Activated gamma-delta T cell (primary cell): ENCODE measurements at regions not wholly inside any gene's neighbourhood (a gene's known extent, or its start where the extent isn't known, plus 50 kb on each side); places are given as distances from the start of the nearest gene placed in this dataset.

Experiments
- DNase-seq: peaks from one replicate; lab custom pipeline; 2025; lab: John Stamatoyannopoulos, UW

DNA sequence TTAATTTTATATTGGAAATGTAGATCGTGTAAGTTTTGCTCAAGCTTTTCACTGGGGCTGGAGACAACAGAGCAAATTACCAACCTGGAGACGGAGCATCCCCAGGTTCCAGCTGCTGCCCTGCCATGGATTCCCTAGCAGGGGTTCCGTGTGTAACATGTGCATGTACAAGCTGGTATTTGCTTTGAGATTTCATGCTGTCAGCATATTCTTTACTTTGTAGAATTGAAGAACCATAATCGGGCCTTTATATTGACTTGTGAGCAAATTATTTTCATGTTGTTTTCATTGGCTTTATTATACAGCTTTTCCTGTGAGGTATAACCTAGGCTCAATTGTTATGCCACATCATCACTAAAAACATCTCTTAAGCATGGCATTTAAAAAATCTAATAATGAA, 369.2 kb upstream of the COBL start:
- DNase-seq, result no peak

DNA sequence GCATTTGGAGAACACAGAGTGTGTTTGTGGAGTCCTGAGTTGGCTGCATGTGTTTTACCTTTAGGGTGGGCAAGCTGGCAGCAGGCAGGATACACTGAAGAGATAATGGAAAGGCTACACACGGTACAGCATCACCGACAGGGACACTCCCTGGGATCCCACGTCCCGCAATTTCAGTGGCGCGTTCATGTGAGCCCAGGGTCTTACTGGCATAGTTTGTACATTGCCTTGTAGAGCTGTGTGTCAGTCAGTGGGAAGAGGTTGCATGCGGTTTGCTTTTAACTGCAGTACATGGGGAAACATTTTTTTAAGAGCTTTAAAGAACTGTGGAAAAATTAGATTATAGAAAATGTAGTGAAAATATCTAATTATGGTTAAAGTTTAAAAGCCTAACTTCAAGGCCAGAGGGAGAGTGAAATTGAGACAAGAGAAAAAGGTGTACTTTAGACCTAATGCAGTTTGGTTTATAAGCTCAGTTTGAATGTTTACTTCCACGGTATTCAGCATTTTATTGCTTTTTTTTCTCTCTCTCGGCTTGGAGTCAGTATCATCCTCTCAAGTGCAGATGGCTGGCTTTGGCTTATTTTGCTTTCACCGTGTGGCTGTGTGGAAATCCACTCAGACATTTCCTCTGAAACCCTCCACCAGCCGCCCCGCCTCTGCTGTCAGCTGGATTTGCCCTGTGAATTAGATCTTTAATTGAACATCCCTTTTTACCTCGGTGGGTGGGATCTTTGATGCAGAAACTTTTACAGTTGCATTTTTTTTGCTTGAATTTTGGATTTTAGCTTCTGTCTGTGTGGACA, 364.2 kb upstream of the COBL start:
- no peak for DNase-seq

DNA sequence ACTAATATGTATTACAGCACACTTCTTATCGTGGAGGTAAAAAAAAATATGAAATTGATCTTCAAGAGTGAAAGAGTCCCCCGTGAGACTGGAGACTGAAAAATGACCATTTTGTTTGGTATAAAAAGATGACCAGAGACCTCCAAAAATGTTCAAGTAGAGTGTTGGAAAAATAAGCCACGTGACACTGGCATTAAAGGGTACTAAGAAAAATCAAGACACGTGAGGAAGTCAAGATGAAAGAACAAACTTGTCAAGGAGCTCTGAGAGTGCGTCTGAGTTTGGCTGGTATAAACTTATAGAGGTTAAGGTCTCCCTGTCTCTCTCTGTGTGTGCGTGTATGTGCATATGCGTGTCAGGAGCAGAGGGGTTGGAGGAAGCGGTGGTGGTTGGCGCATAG, 362.7 kb upstream of the COBL start:
- no peak for DNase-seq

DNA sequence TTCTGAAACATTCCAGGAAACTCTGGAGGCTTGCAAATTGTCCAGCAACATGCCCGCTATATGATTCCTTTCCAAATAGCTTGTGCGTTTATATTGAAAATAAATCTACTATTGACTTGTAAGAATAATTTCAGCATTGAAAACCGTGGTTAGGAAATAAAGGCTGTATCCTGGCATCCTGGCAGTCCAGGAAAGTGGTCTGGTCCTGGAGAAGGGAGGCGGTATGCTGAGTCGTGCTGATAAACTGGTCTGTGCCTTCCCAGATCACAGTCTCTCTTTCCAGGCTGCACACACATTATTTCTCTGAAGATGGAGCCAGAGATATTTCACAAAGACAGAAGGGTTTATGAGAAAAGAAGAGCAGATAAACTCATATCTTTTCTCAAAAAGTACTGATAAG, 350.1 kb upstream of the COBL start:
- DNase-seq, result no peak

DNA sequence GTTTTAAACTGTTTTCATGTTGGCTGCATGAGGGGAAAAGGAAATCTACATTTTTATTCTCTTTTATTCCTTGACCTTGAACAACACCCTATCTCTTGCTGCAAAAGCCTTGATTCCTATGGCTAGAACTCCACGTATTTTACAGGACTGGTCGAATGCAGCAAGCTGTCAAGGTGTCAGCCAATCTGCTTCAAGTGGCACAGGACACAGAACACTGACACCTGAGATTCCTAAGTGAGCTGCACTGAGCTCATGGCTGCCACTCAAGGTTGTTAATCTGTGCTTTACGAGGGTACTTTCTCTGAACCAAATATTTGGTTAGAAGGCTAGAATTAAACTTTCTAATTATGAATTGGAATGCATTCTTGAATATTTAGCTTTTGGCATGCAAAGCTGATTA, 349.7 kb upstream of the COBL start:
- no peak for DNase-seq

DNA sequence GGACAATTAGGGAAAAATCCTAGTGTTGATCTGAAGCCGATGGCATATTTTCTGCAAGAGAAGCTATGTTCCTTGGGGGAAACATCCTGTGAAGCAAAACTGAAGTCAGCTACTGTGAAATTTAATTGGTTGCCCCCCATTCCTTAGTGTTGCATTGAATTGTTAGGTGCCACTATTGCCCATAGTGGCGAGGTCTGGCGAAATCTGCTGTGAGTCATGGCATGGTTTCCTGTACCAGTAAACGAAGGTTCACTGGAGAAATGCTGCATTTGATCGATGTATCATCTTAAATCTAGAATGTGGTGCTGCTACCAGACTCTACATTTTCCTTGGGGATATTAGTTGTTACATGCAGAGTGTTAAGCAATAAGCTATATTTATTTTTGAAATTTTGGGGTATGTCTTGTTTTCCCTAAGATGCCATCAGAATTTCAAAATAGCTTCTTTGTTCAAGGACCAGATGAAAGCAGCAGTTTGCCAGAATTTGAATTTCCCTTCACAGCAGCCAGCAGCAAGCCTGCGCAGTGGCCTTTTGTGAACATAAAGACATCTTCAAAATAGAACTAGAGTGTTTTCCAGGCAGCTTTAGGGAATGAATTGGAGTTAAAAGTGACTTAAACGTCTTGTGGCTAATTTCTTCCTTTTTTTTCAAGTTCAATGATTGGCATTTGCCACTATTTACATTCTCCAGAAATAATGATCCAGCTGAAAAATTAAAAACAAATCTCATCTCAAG, 348.6 kb upstream of the COBL start:
- DNase-seq, result no peak

DNA sequence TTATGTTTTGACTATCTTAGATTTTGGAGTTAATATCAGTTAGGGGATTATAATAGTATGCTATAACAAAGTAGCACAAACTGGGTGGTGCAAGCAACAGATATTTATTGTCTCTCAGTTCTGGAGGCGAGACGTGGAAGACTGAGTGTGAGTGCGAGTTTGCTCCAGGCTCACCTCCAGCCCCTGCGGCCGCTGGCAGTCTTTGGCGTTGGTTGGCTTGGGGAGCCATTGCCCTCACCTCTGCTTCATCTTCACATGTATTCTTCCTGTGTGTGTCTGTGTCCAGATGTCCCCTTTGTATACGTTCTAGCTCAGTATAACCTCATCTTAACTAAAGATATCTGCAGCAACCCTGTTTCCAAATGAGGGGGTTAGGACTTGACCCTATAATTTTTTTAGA, 343.9 kb upstream of the COBL start:
- DNase-seq, result no peak

DNA sequence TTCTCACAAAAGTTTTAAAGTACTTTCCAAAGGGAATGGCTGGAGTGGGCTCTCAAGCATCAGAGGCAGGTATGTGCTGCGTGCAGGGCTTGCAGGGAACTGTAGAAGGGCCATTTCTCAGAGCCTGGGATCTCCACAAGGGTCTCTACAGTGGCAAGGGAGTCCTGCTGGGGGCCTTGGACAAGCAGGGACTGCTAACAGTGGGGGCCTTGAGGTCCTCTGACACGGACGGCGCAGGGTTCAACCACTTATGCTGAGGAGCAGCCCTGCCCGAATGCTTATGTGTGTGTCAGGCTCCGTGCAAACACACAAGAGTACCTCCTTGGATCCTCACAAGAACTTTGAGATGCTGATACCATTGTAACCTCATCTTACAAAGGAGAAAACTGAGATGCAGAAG, 342.1 kb upstream of the COBL start:
- no peak for DNase-seq

DNA sequence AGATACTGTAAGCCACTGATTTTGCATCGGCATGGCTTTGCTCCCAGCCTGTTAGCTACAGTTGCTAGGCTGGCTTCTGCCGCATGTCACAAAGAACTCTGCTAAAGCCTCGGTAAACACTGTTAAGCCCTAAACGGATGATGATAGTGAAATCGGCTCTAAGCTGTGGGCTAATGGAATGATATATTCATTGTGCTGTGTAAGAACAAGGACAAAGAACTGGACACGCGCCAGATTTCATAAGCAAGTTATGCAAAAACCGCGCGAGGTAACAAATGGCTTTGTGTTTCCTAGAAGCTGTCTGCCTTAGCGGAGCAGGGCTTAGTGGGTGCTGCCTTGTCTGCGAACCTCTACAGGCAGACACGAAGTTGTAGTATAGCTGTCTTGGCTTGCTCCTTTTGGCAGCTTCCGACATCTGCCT, 331.3 kb upstream of the COBL start:
- DNase-seq, result no peak

DNA sequence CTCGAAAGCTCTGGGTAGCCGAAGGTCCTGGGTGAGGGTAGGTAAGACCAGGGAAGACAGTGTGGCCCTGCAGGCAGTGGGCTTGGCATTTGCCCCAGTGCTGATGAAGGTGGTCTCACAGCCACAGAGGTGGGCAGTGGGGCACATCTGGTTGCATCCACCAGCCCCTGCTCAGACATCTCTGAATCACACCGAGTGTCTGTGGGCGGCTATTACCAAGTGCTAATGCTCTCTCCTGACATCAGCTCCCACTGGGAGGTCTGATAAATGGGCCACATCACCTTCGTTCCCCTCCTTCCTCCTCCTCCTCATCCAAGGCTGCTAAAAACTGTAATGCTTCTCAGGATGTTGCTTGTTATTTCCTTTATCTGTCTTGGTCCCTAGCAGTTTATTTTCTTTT, 330.9 kb upstream of the COBL start:
- no peak for DNase-seq

DNA sequence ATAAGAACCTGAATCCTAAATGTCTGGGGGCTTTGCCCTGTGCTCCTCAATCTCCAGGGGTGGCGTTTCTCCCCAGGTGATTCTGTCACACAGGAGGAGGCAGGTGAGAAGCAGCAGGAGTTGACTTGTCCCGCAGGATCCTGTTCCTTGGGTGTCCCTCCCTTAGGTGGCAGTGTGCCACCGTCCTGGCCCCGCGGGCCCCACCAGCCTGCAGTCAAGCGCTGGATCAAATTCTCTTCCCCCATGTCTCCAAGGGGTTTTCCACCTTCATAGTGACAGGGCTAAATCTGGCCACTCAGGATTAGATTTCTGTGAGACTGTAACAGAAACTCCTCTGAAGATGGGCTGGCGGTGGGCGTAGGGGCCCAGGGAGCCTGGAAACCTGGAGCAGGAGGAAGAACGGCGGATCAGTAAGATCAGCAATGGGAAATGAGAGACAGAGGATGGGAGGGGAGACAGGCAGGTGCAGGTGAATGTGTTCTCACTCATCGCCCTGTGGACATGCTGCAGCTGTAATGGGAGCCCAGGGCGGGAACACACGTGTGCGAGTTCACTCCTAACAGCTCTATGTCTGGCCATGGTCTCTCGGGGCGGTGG, 329.2 kb upstream of the COBL start:
- DNase-seq, result no peak

DNA sequence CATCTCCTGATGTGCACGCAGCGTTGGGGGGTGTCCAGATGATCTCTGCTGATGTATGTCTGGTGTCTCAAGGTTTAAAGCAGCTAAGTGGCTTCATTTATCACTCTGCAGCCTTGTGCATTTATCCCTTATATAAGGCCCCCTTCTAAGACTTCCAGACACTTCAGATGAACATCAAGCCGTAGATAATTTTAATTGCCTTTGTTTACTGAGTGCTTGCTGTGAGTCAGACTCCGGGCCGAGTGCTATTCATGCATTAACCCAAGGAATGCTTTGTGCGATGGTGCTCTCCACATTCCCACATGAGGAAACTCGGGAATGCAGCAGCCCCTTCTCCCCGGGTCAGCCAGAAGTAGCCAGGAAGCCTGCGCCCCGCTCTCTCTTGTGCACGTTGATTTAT, 328.6 kb upstream of the COBL start:
- DNase-seq, result no peak

DNA sequence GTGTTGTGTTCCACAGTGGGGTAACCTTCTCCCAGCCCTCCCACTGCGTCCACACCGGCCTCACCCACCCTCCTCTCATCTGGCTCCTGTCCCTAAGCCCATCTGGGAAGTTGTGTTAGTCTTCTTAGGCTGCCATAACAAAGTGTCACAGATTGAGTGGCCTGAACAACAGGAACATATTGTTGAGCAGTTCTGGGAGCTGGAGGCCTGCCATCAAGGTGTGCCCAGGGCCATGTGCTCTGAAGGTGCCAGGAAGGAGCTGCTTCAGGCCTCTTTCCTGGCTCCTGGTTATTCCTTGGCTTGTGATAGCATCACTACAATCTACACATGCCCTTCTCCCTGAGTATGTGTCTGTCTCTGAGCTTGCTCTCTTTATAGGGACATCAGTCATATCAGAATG, 327.6 kb upstream of the COBL start:
- no peak for DNase-seq

DNA sequence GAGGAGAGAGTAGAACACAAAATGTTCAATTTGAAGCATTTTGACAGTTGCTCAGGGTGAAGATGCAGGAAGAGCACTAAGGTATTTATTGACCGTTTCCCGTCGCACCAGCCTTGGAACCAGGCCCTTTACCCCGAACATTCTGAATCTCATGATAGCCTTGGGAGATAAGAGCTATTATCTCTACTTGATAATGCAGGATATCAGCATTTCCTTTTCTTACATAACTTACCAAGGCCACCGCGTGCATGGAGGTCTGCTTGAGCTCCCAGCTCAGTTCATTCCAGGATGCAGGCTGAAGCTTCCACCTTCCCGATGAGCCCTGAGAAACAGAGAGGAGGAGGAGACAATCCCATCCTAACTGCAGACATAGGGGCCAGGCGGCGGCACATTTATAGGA, 324.2 kb upstream of the COBL start:
- no peak for DNase-seq

DNA sequence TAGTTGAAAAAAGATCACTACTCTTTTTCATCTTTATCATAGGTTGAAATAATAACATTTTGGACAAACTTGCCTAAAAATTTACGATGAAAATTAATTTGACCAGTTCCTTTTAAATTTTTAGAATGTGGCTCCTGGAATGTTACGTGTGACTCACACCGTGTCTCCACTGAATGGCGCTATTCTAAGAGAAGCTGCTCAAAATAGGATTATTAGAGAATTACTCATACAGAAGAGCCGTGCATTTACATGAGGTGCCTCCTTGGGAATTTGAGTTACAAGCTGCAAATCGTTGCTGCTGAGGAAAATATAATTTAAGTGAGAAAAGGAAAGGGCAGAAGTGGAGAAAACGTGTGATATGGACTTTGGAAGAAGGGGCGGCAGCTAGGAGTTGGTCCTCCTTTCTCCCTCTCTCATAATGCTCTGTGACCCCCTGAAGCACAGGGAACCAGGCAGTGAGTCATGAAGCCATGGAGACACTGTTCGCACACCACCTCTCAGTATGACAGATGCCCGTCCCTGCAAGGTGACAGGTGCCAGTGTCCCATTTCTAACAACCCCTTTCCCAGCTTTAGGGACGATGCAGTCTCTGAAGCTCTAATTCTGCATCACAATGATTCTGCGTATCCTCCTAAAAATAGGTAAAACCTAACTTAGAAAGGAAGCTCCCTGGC, 323.2 kb upstream of the COBL start:
- no peak for DNase-seq

DNA sequence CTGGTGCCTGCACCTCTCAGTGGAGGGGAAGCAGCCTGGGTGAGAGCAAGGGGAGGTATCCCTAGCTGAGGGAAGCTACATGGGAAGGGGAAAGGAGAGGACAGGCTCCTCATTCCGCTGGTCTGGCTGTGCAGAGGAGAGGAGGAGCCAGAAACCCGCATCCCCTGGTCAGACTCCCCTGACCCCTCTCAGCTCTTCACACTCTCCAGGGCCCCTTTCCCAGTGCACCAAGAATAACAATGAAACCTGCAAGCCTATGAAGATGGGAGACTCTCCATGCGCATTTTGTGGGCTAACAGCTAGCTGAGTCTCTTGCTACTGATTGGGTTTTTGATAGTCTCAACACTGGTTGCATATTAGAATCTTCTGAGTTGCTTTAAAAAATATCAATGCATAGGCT, 319.9 kb upstream of the COBL start:
- DNase-seq, result no peak

DNA sequence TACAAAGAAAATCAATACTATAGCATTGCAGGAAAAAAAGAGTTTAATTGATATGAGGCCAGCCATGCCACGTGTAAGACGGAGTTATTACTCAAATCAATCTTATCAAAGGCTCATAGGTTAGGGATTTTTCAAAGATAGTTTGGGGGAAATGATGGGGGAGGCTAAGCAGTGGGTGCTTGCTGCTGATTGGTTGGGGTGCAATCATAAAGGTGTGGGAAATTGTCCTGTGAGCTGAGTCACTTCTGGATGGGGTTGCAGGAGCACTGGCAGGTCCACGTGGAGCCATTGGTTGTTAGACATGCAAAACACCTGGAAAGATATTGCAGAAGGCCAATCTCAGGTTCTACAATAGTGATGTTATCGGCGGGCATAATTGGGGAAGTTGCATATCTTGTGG, 319.2 kb upstream of the COBL start:
- no peak for DNase-seq

DNA sequence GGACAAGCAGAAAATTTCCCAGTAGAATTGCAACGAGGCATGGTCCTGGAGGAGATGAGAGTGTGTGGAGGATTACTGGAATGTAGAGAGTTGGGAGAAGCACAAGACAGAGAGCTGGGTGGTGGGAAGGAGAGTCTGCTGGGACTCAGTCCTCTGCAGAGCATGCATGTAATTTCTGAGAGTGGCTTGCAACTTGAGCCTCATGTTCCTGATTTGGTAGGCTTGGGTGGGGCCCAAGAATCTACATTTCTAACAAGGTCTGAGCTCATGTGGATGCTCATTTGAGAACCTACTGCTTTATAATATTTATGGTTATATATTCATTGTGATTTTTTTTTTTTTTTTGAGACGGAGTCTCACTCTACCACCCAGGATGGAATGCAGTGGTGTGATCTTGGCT, 317.9 kb upstream of the COBL start:
- DNase-seq, result no peak

DNA sequence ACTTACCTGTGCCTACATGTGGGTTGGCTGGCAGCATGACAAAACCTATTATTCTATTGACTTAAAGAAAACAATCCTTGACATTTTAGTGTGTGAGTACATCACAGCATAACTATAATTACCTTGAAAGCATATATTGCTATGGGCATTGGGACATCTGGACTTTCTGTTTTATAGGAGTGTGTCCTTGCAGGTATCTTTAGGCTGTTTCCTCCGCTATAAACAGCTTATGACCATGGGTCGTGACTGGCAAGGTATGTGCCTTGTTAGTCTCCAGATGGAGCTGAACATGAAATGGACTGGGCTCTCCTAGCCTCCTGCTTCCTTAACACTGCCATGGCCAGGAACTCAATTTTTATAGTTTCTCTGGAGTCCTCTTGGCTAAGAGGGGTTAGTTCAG, 317.4 kb upstream of the COBL start:
- DNase-seq, result no peak

DNA sequence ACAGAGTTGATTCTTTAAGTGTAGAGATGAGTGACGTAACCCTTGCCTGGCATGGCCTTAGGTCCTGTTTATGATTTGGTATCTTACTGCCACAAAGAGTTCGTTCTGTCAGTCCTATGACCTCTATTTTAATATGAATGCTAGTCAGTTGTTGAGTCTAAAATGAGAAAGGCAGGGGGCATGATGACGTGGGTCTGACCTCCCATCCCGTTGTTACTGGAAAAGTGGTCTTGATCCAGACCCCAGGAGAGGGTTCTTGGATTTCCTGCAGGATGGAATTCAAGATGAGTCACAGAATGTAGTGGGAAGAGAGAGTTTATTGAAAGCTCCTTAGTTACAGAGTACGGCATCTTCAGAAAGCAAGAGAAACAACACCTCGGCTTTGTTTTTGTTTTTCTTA, 317.0 kb upstream of the COBL start:
- DNase-seq, result no peak

DNA sequence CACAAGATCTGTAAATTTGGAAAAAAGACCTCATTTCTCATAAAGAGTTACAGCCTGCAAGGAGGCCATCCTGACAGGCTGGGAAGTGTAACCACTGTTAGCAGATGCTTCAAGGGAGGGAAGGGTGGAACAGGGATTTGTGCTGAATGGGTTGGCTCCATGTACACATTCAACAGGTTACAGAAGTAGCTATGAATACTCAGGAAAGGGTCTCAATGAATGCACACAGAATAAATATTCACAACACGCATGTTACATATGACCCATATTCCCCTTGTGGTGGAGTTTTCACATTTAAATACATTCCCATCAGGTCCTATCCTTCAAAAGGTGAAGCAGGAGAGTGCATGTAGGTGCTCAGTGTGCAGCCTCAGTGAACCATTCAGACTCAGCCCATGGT, 316.4 kb upstream of the COBL start:
- no peak for DNase-seq

DNA sequence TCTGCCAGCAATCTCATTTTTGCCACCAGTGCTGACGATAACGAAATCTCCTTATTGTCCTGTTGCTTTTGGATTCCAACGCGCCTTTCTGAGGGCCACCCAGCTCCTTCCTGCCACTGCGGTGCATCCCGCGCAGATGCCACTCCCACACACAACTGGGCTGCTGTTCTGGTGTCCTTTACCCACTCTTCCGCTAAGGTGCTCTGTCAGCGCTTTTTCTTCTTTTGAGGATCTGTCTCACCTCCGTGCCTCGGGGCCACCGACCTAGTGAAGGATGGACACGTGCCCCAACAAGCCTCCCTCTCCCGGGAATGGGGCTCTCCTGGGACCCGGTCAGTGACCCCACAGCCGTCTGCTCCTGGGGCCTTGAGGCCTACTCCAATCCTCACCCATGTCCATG, 314.3 kb upstream of the COBL start:
- no peak for DNase-seq

DNA sequence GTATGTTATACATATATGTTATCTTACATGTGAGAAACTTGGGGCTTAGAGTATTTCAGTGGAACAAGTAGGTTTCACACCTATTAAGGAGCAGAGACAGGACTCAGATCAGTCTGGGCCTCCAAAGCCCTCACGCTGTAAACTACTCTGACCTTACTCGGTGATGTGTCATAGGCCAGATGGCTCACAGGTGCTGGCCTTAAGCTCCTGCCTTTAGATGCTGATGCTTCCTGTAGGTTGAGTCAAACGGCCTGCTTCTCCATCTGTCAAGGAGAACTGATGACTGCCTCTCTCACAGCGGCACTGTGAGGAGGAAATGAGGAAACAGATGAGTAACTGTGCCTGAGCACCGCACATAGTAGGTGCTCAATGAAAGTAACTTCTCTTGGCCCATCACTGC, 312.6 kb upstream of the COBL start:
- DNase-seq, result no peak
